Hepatocyte (in vitro differentiated cells): ENCODE measurements at regions not wholly inside any gene's neighbourhood (a gene's known extent, or its start where the extent isn't known, plus 50 kb on each side); places are given as distances from the start of the nearest gene placed in this dataset.

Experiments
- DNase-seq: peaks from one replicate; pipeline ENCODE4 v3.0.0-alpha.2; 2016; ENCODE audit warnings: low spot score
- H2AFZ ChIP-seq: fragments of 200-600 bp; sonication (generic); 2 replicates; pipeline ENCODE4 v1.6.0; 2016; ENCODE audit warnings: antibody characterized with exemption, mild to moderate bottlenecking
- H3K27ac ChIP-seq: fragments of 200-600 bp; sonication (generic); 2 replicates; pipeline ENCODE4 v1.5.1; 2016; ENCODE audit warnings: mild to moderate bottlenecking
- H3K27me3 ChIP-seq: fragments of 200-600 bp; sonication (generic); 2 replicates; pipeline ENCODE4 v1.6.1; 2016
- H3K36me3 ChIP-seq: fragments of 200-600 bp; sonication (generic); replicated peaks from 2 replicates; pipeline ENCODE4 v1.5.1; 2016; ENCODE audit warnings: low read depth; ENCODE audit not compliant: insufficient read depth
- H3K4me1 ChIP-seq: fragments of 200-600 bp; sonication (generic); 2 replicates; pipeline ENCODE4 v1.5.1; 2016; ENCODE audit warnings: mild to moderate bottlenecking, moderate library complexity; ENCODE audit not compliant: insufficient read depth
- H3K4me2 ChIP-seq: fragments of 200-600 bp; sonication (generic); 2 replicates; pipeline ENCODE4 v1.6.0; 2016
- H3K4me3 ChIP-seq: fragments of 200-600 bp; sonication (generic); 2 replicates; pipeline ENCODE4 v1.5.1; 2016; ENCODE audit warnings: mild to moderate bottlenecking
- H3K79me2 ChIP-seq: fragments of 200-600 bp; sonication (generic); 2 replicates; pipeline ENCODE4 v1.6.0; 2017; ENCODE audit warnings: mild to moderate bottlenecking
- H3K9me2 ChIP-seq: fragments of 200-600 bp; sonication (generic); replicated peaks from 2 replicates; pipeline ENCODE4 v1.6.0; 2017; ENCODE audit warnings: mild to moderate bottlenecking; ENCODE audit not compliant: insufficient read depth
- H3K9me3 ChIP-seq: fragments of 200-600 bp; sonication (generic); 2 replicates; pipeline ENCODE4 v1.5.1; 2016; ENCODE audit warnings: low read depth, mild to moderate bottlenecking
- H4K20me1 ChIP-seq: fragments of 200-600 bp; sonication (generic); 2 replicates; pipeline ENCODE4 v1.6.0; 2016; ENCODE audit warnings: mild to moderate bottlenecking; ENCODE audit not compliant: insufficient read depth, poor library complexity, severe bottlenecking
- CTCF ChIP-seq: fragments of 200-600 bp; sonication (generic); IDR thresholded peaks from 2 replicates; pipeline ENCODE4 v1.5.1; 2016; ENCODE audit warnings: antibody characterized with exemption, mild to moderate bottlenecking; ENCODE audit not compliant: poor library complexity
- EZH2 ChIP-seq: fragments of 200-600 bp; sonication (generic); IDR thresholded peaks from 2 replicates; pipeline ENCODE4 v1.6.1; 2016; ENCODE audit warnings: antibody characterized with exemption, mild to moderate bottlenecking, borderline replicate concordance
- EZH2phosphoT487 ChIP-seq: fragments of 200-600 bp; sonication (generic); IDR thresholded peaks from one replicate; pipeline ENCODE4 v1.6.1; 2018; ENCODE audit warnings: antibody characterized with exemption, mild to moderate bottlenecking, low read depth, moderate library complexity; ENCODE audit not compliant: unreplicated experiment, severe bottlenecking
- WGBS: methylation state at CpG from one replicate; pipeline ENCODE4 v1.1.6; 2016; ENCODE audit warnings: low lambda C conversion rate; ENCODE audit errors: missing lambda C conversion rate; 5-methylcytosine and 5-hydroxymethylcytosine counted together

DNA sequence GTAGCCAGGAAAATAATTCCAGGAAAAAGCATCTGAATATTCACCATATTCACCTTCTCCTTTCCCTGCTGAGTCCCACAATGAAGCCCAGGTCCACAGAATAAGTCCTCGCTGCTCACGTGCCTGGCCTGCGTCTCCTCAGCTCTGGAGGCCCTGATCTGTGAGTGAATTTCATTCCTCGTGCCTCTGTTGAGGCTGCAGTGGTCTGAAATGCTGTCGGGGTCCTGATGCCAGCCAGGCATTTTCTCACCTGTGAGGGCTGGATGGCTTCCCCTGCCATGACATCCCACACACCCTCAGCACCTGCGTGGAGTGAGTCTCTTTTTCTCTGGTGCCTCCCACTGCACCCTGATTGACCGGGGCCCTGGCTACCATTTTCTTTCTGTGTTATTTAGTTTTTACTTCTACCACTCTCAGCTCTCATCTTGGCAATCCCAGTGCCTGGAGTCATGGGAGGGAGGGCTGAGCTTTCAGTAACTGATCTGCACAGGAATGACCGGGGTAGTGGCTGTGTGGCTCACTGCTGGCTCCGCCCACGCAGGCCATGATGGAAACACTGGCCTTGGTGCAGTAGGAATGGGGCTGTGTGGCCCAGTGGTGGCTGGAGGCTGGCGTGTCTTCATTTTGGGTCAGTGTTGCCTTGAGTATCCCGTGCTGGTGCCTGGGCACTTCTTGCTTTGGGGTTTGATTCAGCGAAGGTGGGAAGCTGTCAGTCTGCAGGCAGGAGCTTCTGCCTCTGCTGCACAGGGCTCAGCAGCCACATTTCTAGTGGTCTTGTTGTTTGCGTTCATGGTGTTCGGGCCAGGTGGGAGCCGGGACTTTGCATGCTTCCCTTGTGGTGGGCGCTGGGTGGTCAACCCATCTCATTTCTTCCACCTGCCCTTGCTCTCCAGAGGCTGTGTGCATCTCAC, 807.2 kb downstream of the TBC1D22A start:
- Histone ChIP-seq H3K4me3 (no peak overlapping the region), H3K4me2 (no peak overlapping the region), H3K27ac (no peak overlapping the region), H3K4me1 (no peaks in the 10 kb centered on the region), H4K20me1 (no peaks in the 10 kb centered on the region), H3K9me2 (no peaks in the 10 kb centered on the region), H3K27me3 (no peaks in the 10 kb centered on the region), H2AFZ (no peak overlapping the region), H3K79me2 (no peaks in the 10 kb centered on the region), H3K9me3 (no peaks in the 10 kb centered on the region), H3K36me3 (no peaks in the 10 kb centered on the region)
- TF ChIP-seq CTCF (no peak), EZH2 (no peak), EZH2phosphoT487 (no peak)
- no peak for DNase-seq
- WGBS: 79% methylated on average over 17 of the region's 17 CpGs

DNA sequence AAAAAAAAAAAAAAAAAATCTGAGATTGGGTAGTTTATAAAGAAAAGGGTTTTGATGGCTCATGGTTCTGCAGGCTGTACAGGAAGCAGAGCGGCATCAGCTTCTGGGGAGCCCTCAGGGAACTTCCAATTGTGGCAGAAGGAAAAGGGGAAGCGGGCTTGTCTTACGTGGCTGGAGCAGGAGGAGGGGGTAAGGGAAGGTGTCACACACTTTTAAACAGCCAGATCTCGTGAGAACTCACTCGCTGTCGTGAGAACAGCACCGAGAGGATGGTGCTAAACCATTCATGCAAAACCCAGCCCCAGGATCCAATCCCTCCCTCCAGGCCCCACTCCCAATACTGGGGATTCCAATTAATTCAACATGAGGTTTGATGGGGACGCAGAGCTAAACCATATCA, 806.2 kb downstream of the TBC1D22A start:
- Histone ChIP-seq H3K27me3 (no peaks in the 10 kb centered on the region), H3K9me2 (no peaks in the 10 kb centered on the region), H3K27ac (no peak overlapping the region), H3K79me2 (no peaks in the 10 kb centered on the region), H2AFZ (no peak overlapping the region), H4K20me1 (no peaks in the 10 kb centered on the region), H3K4me3 (no peak overlapping the region), H3K9me3 (no peaks in the 10 kb centered on the region), H3K4me2 (no peak overlapping the region), H3K36me3 (no peaks in the 10 kb centered on the region), H3K4me1 (no peaks in the 10 kb centered on the region)
- no peak for DNase-seq
- no peak for TF ChIP-seq CTCF
- no peak for TF ChIP-seq EZH2phosphoT487
- TF ChIP-seq EZH2: no peak
- 65% methylated on average over 8 of the region's 8 CpGs for WGBS

GRCh38 chr22:47567126-47568090, 805.0 kb downstream of the TBC1D22A start:
- 91% methylated on average over 25 of the region's 25 CpGs for whole genome bisulfite sequencing
- H3K4me2 ChIP-seq: no peak overlapping the region
- H3K36me3 ChIP-seq: no peaks in the 10 kb centered on the region

More at GRCh38 chr22:47567126-47568090, 805.0 kb downstream of the TBC1D22A start:
- Histone ChIP-seq H3K27me3 (no peaks in the 10 kb centered on the region), H3K9me3 (no peaks in the 10 kb centered on the region), H3K79me2 (no peaks in the 10 kb centered on the region), H3K4me1 (no peaks in the 10 kb centered on the region), H4K20me1 (no peaks in the 10 kb centered on the region), H3K27ac (no peak overlapping the region), H3K4me3 (no peak overlapping the region), H2AFZ (no peak overlapping the region), H3K9me2 (no peaks in the 10 kb centered on the region)
- no peak for TF ChIP-seq EZH2
- TF ChIP-seq EZH2phosphoT487: no peak
- no peak for TF ChIP-seq CTCF
- no peak for DNase-seq
